IPS-NIHi11 (cell line): ENCODE measurements at regions not wholly inside any gene's neighbourhood (a gene's known extent, or its start where the extent isn't known, plus 50 kb on each side); places are given as distances from the start of the nearest gene placed in this dataset.

ENCODE experiments used
- DNase-seq: peaks from one replicate; pipeline ENCODE4 v3.0.0; 2012; ENCODE audit warnings: mixed read lengths, low spot score

- DNase-seq, result no peak
Measured at GRCh38 chr12:91920741-91921140, 224.9 kb downstream of the BTG1 start.

DNA sequence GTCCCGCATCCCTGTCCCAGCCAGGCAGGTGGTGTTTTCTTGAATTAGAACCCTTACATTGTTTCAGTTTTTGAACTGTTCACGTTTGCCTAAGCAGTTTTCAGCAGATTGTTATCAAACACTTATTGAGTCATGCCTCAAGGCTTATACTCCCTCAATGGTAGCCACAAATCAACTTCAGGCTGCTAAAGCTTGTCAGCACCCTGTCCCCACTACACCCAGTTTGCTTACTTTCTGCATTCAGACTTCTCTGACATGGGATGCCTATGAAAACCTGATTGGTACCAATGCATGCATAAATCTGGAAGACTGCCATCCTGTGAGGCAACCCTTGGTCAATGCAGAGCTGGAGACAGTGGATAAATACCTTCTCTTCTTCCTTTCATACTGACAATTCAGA is 225.4 kb downstream of the BTG1 start:
- DNase-seq, result no peak

- no peak for DNase-seq
Measured at GRCh38 chr12:91918431-91918830, 227.2 kb downstream of the BTG1 start.

- DNase-seq, result no peak
Measured at GRCh38 chr12:91914701-91915100, 230.9 kb downstream of the BTG1 start.

- DNase-seq, result no peak
Measured at GRCh38 chr12:91913651-91914050, 232.0 kb downstream of the BTG1 start.

- no peak for DNase-seq
Measured at GRCh38 chr12:91913124-91913523, 232.5 kb downstream of the BTG1 start.

GRCh38 chr12:91912178-91912577 is 233.5 kb downstream of the BTG1 start:
- DNase-seq, result no peak

DNA sequence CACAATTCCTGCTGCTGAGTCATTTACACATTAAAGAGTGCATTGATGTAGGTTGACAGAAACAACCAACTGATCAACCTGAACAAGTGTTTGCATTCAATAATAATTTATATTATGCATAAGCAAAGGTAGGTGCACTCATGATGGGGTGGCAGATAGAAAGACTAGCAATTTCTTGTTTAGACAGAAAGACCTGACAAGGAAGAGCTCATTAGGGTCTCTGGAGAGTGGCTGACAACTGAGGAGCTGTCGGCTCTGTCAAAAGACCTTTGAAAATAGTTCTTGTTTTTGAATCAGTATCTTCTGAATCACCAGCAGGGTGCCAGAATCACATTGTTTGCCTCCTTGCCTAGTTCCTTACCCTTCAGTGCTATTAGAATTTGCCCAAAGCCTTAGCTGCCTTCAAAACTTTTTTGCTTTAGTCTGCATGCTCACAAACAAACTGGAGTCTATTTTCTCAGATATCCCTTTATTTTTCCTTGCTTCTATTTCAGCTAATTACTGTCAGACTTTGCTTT is 234.7 kb downstream of the BTG1 start:
- DNase-seq, result no peak

GRCh38 chr12:91902860-91903683 is 242.6 kb downstream of the BTG1 start:
- DNase-seq, result no peak

GRCh38 chr12:91901381-91902074 is 244.1 kb downstream of the BTG1 start:
- no peak for DNase-seq

GRCh38 chr12:91900971-91901370 is 244.7 kb downstream of the BTG1 start:
- no peak for DNase-seq

GRCh38 chr12:91899056-91899455 is 246.6 kb downstream of the BTG1 start:
- DNase-seq, result no peak

- no peak for DNase-seq
Measured at GRCh38 chr12:91897025-91897515, 248.6 kb downstream of the BTG1 start.

DNA sequence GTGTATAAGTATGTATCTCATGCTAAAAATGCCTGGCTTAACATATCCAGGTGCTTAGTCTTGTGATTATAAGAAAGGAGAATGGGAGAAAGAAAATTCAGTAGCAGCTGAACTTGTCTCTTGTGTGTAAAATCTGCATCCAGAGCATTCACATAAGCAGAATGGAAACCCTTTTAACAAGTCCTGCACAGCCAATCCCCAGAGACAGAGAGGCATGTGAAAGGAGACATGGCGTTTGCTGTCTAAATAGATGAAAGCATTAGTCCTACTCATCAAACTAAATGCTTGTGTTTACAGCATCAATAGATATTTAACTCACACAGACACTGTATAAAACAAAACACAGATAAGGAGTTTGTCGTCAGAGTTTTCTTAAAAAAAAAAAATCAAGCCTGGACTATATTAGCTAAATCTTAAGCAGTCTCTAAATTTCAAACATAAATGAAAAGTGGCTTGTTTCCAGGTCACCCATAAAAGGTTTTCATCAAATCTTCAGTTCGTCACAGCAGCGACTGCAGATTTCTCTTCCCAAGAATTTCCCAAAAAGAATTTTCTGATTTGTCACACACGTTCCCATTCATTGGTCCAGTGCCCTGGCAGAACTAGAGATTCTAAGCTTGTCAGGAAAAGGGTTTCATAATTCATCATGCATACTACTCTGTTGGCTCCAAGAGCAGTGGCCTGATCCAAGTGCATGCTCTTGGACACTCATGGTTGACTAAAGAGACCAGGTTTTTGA is 249.2 kb downstream of the BTG1 start:
- DNase-seq, result no peak

GRCh38 chr12:91894911-91895310 is 250.7 kb downstream of the BTG1 start:
- DNase-seq, result no peak

GRCh38 chr12:91893476-91893875 is 252.2 kb downstream of the BTG1 start:
- no peak for DNase-seq

DNA sequence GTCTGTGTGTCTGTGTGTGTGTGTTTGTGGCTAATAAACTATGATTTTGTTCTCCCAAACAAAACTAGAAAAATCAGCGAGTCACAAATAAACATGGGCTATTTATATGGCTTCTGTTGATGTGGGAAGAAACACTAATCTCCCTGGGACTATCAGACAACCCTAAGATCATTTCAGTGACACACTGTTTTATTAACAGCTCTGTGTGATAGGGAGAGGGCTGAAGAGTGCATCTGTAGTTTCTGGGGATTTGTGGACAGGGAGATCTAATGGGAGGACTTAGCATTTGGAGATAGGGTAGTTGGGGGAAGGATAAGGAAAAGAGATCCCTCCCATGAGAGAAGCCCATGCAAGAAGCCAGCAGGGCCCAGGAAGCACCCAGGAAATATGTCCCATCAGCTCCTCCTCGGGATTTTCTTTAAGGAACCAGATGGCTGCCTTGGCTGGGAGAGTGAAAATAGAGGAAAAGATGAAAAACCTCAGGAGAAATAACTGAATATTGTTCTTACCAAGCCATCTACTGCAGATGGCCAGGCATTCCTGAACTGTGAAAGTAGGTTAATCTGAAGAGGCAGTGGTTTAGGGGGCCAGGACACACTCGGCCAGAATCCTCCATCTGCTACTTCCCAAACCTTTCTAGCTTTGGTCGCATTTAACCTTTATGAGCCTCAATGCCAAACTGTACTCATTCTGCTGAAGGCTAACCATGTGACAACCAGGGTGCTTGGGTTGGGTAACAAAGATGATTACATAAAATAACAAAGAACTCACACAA is 253.4 kb downstream of the BTG1 start:
- no peak for DNase-seq

DNA sequence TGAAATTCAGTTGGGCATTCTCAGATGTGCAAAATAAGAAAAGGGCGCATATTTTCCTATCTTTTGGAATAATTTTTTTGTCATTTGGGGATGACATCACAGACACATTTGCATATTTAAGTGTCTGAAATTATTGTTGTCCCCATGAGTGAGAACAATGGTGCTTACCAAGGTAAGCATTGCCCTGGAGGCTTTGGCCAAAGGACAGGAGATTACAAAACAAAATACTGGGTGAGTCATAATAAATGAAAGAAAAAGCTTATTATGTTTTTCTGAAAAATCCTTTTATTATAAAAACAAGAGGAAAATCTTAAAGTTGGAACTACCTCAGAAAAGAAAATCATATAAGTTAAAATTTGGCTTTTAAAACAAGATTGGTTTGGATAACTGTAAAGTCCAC is 254.9 kb downstream of the BTG1 start:
- DNase-seq, result no peak

- DNase-seq, result no peak
Measured at GRCh38 chr12:91889910-91890309, 255.7 kb downstream of the BTG1 start.

DNA sequence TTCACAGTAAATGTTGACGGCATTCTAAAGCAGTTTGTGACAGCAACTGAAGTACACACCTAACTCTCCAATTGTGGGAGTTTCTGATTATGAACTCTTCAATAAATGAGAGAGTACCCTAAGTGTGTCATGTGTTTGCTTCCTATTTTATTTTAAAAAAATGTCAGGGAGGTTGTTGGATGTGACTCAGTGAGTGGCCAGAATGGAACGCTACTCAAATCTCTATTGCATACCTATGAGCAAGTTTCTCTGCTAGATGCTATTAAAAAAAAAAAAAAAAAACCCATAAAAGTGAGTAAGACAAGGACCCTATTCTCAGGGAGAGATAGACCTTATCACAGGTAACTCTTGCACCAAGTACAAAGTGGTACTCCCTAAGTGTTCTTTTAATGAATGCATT is 256.6 kb downstream of the BTG1 start:
- DNase-seq, result no peak

GRCh38 chr12:91887957-91888356 is 257.7 kb downstream of the BTG1 start:
- DNase-seq, result no peak
